Left ventricle myocardium superior (tissue), 1 donor: ENCODE measurements at regions not wholly inside any gene's neighbourhood (a gene's known extent, or its start where the extent isn't known, plus 50 kb on each side); places are given as distances from the start of the nearest gene placed in this dataset.

Experiments used
- ATAC-seq: fragments of 200-7000 bp; cut with Tn5 transposase; one replicate; pipeline ENCODE4 v1.9.1; 2020; ENCODE audit warnings: mild to moderate bottlenecking, moderate library complexity
- DNase-seq: peaks from one replicate; pipeline ENCODE4 v3.0.0-alpha.2; 2020
- intact Hi-C: fragments of 100-400 bp; cut with micrococcal nuclease; formaldehyde crosslinking; loops from one replicate; pipeline ENCODE4 v1.11.0; 2022
- donor health status: DM: no; HTN: yes; CAD: no; lungs with severe emphysema.

DNA sequence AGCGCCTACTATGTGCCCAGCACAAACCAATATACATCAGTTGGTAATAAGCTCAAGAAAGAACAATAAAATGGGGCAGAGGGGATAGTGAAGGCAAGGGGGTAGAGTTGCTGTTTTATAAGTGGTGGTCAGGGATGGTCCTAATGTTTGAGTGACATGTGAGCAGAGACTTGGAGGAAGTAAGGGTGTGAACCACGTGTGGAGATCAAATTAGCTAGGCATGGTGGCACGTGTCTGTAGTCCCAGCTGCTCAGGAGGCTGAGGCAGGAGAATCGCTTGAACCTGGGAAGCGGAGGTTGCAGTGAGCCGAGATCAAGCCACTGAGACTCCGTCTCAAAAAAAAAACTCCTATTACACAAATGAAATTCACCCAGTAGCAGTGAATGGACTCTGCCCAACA lies 56.5 kb downstream of the IRX6 start:
- intact Hi-C loops = no loop called here
- ATAC-seq (no peak), DNase-seq (no peak)

DNA sequence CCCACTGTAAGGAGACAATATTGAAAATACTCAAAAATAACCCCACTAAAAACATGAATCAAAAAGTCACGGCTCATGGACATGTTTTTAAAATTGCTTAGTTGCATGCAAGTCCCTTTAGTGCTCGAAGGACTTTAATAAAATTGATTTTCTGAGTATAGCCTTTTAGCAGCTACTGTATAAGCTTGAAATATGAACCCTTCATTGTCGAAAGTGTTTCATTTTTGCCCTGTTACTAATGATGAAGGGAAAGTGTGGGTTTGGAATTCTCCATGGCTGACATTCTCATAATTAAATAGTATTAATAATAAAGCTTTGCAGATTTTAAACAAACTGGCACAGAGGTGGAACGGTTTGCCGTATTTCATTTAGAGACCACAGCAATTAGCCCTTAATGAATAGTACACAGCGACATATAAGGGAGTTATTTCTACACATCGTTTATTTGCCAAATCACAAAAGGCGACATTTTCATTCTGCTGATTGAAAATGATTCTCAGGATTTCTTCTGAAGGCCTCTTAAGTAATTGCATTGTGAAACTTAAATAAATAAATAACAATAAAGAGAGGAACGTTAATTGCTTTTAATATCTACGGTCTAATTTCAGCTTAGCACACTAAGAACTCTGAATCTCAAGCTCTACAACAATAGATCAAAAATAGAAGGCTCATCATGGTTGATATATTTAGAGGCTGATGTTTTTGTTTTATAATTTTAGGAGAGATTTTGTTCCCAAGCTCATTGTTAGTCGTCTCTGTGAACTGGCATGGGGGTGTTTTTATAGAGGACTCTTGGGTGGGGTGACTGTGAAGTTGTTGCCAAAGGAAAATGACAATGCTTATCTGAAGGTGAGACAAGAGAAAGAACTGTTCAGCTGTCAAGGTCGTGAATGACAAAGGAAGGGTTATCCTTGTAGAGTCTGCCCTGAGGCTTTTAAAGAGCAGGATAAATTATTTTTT lies 60.6 kb downstream of the IRX6 start:
- no peak for DNase-seq
- intact Hi-C loops = no loop called here
- peak; percentile 83 for ATAC-seq

DNA sequence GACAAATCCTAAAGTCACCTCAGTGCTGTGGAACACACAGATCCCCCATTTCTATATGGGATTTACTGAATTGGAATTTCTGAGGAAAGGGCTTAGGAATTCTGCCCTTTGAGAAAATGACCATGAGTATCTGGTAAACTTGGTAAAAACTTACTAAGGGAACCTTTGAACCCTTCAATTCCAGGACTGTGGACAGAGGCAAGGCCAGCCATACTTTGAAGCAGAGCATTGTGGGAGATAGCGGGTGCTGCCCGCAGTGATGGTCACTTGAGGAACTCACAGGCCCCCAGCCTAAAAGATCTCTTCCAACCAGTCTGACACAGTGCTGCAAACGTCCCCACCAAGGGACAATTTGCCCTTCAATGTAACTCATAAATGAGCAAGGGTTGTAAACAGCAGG lies 61.4 kb downstream of the IRX6 start:
- DNase-seq (no peak), ATAC-seq (no peak)
- intact Hi-C loops = no loop called here

DNA sequence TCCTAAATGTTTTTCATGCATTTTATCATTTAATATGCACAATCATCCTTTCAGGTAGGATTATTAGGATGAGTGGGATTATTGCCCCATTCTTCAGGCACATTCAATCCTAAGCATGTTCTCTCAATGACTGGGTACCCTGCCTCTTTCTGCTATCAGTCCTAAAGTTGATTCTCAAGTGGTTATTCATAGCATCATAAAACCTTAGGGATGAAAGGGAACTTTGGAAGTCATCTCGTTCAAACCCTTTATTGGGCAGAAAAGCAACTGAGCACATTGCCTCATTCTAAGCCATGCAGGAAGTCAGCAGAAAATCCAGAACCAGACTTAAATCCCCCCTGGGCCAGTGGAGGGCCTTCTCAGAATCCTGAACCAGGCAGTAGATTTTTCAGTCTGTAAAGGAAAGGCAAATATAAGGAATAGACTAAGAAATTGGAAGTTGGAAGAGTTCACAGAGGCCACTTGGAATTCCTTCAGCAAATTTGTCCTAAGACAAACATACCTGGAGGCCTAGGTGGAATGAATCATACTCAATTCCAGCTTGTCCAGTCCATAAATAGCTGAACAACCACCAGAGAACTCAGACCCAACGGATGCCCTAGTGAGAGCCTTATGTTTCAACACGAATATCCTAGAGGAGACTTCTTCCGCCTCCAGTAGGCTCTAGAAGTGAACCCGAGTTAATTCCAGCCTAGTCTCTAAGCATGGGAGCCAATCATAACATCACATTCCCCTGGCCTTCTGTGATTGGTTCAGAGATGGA lies 62.7 kb downstream of the IRX6 start:
- DNase-seq = no peak
- ATAC-seq = no peak
- intact Hi-C loops = no loop called here

DNA sequence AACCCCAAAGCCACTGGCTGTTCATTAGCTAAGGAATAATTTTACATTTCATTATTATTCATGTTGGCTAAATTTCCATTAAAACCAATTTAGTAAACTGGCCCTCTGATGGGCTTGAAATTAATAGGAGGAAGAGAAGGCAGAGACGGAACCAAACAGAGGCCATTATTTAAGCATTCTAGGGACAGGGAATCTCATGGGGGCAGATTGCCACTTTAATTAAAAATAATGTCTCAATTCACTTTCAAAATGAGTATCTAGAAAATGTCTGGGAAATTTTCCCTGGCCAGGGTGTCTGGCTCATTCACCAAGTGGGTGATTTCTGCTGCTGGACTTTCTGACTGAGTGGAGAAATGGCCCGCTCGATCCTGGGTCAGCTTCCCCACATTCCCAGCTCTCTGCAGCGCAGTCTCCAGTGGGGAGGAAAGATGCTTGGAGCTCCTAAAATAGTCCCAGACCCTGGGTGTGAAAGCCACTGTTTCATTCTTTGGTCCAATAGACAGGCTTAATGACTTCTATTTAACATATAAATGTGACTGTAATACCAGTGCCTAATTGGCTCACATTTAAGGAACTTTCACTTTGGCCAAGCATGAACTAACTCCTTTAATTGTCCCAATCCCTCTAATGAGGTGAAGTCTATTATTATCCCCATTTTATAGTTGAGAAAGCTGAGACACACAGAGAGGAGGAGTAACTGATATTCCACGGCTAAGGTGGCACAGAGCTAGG lies 64.3 kb downstream of the IRX6 start:
- intact Hi-C loops = no loop called here
- DNase-seq (no peak), ATAC-seq (no peak)

DNA sequence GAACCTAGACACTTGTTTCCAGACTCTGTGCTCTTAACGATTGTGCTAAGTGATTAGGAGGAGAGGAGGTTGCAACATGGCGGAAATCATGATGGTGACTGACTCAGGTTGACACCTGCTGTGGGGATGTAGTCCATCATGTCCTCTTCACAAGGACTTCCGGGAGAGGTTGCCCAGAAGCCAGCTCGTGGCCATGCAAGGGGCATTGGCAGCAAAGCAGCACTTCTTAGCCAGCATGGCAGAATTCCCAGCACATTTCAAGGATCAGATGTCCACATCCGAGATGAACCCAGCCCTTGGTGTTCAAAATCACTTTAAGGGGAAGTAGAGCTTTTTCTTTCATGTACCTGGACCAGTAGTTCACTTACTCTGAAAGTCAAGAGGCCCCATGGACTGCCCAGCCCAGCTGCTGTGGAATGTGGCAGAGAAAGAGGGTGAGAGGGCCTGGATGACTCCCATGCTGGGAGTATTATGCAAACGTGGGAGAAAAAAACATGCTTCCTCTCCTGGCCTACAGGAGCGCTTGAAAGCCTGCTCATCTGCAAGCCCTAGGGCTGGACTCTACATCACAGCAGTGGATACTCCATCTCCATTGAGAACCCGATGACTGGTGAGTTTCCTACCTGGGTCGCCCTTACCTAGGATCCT lies 65.5 kb downstream of the IRX6 start:
- intact Hi-C loops = no loop called here
- peak; percentile 71 for ATAC-seq
- DNase-seq = peak; percentile 70

DNA sequence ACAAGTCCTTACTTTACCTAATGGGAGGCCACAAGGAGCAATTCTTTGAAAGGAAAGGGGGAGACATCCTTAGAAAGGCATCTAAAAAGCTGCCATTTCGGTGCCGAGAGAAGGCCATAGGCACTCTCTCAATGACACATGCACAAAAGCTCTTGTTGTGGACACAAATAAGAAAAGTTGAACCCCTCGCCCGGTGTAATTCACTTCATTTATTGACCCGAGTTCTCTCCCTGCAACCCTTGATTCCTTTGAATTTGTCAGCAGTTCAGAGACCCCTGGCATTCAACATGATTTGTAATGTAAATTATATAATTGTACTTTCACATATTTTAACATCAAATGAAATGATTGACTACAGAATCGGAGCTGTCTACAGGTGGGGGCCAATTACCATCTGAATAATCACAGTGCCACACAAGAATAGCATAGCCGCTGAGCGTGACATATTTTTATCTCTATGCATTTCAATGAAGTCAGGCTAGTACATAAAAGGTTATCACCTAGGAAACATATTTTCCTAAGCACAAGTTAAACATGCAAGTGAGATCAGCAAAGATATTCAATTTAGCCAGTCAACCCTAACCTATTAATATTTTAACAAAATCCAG lies 66.7 kb downstream of the IRX6 start:
- intact Hi-C loops = no loop called here
- peak; percentile 67 for ATAC-seq
- DNase-seq = no peak

DNA sequence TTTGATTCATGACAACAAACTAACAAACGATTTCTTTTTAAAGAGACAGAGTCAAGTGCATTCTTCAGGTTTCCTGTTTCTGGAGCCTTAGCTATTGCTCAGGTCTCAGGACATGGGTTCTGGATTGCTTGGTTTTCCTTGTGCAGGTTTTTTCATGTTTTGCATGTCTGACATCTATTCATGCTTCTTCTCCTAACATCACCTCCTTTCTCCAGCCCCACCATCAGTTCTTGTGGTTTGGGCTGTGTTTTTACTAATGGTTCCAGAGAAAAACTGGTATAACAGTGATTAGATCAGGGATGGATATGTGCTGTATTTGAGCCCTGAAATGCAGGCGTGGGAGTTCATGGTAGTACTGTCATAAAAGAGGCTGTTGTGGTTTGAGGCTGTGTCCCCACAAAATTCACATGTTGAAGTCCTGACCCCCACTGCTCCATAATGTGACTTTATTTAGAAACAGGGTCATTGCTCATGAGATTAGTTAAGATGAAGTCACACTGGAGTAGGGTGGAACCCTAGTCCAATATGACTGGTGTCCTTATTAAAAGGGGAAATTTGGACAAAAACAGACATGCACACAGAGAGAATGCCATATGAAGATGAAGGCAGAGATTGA lies 67.9 kb downstream of the IRX6 start:
- no peak for ATAC-seq
- no peak for DNase-seq
- intact Hi-C loops = no loop called here

DNA sequence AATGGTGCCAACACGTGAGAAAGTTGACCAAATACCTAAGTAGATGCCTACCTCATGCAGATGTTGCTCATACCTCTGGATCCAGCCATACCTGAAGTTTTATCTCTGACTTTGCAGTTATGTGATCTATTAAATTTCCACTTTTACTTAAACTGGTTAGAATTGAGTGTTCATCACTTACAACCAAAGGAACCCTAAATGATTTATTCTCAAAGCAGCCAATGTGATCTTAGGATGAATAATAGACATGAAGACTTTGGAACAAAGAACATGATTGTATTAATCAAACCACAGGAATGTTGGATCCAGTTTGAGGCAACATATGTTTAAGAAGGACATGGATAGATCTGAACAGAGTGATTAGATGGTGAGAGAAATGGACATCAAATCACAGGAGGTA lies 68.7 kb downstream of the IRX6 start:
- ATAC-seq (no peak), DNase-seq (no peak)
- intact Hi-C loops = no loop called here

DNA sequence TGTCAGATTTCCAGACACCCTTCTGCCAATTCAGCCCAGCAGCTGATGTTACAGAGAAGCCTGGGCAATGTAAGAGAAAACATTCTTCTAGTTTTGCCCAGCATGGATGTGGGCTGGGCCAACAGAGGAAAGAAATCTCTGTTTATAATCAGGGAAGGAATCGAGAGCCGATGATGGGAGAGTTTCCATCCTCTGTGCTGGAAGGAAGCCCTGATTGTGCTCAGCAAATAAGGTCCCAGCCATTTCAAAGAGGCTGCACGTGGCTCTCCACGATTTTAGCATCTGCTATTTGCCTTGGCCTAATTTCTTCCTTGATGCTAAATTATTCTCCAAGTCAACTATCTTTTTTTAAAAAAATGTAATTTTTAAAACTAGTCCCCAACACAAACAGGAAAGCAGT lies 70.0 kb downstream of the IRX6 start:
- DNase-seq (no peak), ATAC-seq (no peak)
- intact Hi-C loops = no loop called here

DNA sequence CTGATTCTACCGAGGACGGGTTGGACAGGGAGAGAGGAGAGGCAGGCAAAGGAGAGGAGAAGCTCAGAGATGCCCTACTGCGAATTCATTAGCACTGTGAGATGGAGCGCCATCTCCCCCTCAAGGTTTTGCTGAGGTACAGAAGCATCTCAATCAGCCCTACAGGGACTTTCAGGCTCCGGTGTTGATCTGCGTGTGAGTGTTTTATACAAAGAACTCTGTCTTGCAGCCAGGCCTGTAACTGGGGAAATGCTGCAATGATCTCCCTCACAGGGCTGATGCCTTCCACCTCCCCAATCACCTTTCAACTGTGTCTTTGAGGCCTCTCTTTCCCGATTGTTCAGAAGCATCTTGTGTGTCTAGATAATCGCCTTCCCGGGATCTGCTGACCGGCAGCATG lies 74.8 kb downstream of the IRX6 start:
- DNase-seq (no peak), ATAC-seq (peak; percentile 30)
- intact Hi-C loops = no loop called here

DNA sequence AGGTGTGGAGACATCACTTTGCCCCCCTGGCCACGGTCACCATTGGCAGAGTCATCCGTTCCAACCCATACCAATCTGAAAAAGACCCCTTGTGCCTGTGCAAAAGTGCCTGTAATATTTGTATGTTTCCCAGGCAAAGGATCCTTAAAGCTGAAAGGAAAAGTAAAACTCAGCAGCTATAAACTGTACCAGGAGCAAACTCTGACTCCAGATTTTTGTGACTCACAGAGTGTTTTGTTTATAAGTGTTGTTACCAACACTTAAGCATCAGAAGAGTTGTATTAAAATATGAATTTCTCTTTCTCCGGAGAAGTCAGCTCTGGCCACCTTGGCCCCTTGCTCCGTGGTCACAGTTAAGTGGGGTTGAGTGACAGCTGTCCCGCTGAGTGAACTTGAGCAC lies 75.9 kb downstream of the IRX6 start:
- no peak for ATAC-seq
- DNase-seq = no peak
- intact Hi-C loops = no loop called here

DNA sequence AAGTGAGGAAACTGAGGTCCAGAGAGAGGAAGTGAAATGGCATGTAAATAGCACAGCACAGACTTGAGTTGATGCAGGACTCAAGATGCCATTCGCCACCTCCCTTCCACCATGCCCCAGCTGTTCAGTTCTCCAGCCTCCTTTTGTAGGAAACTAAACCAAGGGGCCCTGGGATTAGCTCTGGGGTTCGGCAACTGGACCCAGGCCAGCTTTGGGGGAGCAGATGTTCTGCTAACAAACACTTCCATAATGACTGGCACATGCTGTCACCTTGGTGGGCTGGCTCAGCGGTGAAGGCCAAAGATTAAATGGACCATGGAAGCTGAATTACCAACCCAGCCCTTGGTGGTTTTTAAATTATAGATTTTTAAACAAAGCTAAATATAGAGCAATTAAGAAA lies 77.0 kb downstream of the IRX6 start:
- no peak for ATAC-seq
- DNase-seq = no peak
- intact Hi-C loops = no loop called here

DNA sequence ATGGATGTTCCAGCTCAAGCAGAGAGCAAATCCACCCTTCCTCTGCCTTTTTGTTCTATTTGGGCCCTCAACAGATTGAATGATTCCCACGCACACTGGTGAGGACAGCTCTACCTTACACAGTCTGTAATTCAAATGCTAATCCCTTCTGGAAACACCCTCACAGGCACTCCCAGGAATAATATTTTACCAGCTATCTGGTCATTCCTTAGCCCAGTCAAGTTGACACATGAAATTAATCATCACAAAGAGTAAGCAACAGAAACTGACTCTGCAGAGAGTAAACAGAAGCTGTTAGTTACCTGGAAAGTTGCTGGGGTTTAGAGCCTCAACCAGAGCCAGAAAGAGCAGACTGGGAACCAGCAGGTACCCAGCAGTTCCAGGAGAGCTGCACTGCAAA lies 75.5 kb upstream of the MMP2 start:
- ATAC-seq = no peak
- no peak for DNase-seq
- intact Hi-C loops = no loop called here

DNA sequence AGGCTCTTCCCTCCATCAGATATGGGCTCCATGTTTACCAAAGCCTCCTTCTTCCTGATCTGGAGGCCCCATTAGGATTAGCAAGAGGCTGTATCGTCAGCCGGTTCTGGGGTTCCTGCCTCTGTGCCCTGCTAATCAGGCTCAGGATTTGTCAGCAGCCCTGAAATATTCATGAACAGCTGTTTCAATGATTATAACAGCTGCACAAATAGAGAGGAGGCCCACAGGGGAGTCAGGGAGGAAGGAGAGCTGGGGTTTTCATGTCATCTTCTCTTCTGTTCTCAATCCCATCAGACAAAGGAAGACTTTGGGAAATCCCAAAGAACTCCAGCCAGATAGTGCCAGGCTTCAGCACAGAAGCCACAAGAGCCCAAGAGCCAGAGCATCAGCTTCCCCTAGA lies 72.3 kb upstream of the MMP2 start:
- ATAC-seq = no peak
- DNase-seq = no peak
- intact Hi-C loops = no loop called here

DNA sequence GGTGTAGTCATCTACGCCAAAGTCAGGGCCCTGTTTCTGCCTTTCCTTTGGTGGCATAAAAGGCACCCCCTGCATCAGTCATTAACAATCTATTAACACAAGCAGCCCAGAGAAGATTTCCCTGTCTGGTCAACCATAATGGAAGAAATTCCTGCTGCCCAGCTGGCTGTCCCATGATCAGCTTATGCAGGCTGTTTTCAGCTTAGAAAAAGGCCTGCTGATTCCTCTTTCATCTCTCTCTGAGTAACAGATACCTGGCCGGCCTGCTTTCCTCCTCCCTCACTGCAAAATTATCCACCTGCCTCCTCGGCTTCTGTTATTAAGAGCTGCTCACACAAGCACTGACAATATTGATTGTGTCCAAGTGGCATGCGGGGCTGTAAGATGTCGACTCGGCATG lies 70.3 kb upstream of the MMP2 start:
- intact Hi-C loops = no loop called here
- ATAC-seq (no peak), DNase-seq (no peak)

DNA sequence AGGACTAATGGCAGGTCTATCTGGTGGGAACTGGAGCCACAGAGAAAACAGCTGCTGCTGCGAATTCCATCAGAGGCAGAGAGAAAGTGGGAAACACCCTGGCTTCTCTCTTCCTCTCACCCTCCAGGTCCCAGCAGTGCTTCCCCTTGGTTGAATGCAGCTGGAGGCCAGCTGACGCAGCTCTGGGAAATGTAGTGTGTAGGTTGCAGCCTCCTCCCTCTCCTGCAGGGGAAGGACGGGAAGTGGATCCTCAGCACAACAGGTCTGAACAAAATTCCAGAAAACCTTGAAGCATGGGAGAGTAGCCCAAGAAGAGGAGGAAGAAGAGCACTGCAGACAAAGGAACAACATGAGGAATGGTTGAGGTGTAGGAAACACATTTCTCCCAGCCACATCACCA lies 67.8 kb upstream of the MMP2 start:
- no peak for DNase-seq
- ATAC-seq = peak; percentile 46
- intact Hi-C loops = no loop called here

DNA sequence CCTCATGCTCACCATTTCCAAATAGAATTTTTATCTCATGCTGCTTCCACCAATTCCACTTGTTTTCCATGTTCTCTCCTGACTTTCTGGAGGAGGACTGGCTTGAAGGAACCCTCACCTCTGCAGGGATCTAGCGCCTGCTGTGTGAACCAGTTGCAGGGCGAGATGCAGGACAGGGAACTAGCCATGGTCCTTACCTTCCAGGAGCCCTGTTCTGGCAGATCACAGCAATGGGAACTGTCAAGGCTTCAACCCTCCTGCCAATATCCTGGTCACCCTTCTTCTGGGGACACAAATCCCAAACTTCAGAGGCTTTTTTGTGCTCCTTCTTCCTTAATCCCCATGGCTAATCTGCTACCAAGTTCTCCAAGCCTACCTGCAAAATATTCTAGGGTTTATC lies 60.4 kb upstream of the MMP2 start:
- intact Hi-C loops = no loop called here
- DNase-seq (no peak), ATAC-seq (no peak)

DNA sequence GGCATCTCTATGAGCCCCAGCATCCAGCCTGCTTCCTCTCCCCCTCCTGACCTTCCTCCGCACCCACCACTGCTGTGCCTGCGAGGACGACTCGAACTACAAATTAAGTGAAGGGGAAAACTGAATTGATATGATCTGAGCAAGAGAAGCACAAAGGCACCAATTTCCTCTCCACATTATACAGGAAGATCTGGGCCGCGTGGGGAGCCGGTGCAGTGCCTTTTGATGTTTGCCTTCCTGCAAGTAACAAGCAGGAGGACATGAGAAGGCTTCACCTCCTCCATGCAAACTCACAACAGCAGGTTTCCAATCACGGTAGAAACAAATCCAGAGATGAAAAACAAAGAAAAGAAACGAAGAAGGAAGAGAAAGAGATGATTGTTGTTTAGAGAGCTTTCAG lies 57.8 kb upstream of the MMP2 start:
- no peak for ATAC-seq
- intact Hi-C loops = no loop called here
- DNase-seq = no peak
